ENCODE measurements at regions not wholly inside any gene's neighbourhood (a gene's known extent, or its start where the extent isn't known, plus 50 kb on each side); places are given as distances from the start of the nearest gene placed in this dataset.

GRCh38 chr20:12715991-12716680 lies 292.6 kb upstream of the SPTLC3 start:
- no peak for TF ChIP-seq CTCF (IDR thresholded peaks at IDR 0.05)
- no peak for TF ChIP-seq POLR2AphosphoS5 (IDR thresholded peaks at IDR 0.05)
- TF ChIP-seq POLR2A (IDR thresholded peaks at IDR 0.05): no peak
